ENCODE measurements at regions not wholly inside any gene's neighbourhood (a gene's known extent, or its start where the extent isn't known, plus 50 kb on each side); places are given as distances from the start of the nearest gene placed in this dataset.

- ChIA-PET CTCF (interaction anchor here (0.8 kb wide), 1 partner anchor 75 kb away, joined by 3 read pairs; no protein-coding TSS in a partner anchor), POLR2A (no interaction called here)
- 69% methylated on average over 1 of the region's 1 CpG for WGBS (ENCODE audit: low lambda C conversion rate)
- no peaks in the 10 kb centered on the region for H3K27me3 ChIP-seq (ENCODE audit: insufficient read depth)
- no peak for DNase-seq
- no peak overlapping the region for H3K9ac ChIP-seq
- H3K9me2 ChIP-seq = no peaks in the 10 kb centered on the region
- H3K4me2 ChIP-seq = no peak overlapping the region
- no peaks in the 10 kb centered on the region for H4K20me1 ChIP-seq (ENCODE audit: insufficient read depth)
- no peak overlapping the region for H3K27ac ChIP-seq (ENCODE audit: low read depth in 2 of 2, low read length in 1 of 2)
- H3K4me3 ChIP-seq (ENCODE audit: low read depth in 2 of 2, low read length in 1 of 2) = no peak overlapping the region
- H3K79me2 ChIP-seq (ENCODE audit: insufficient read depth) = no peaks in the 10 kb centered on the region
- no peaks in the 10 kb centered on the region for H3K9me3 ChIP-seq
- TF ChIP-seq FOSL2 (IDR thresholded peaks at IDR 0.05; ENCODE audit: borderline replicate concordance, low read depth) (no peak), TCF12 (IDR thresholded peaks at IDR 0.05) (no peak), RFX5 (IDR thresholded peaks at IDR 0.05; ENCODE audit: low read length) (no peak)
- H3F3A ChIP-seq (replicated peaks; ENCODE audit: insufficient read depth) = no peaks in the 10 kb centered on the region
- H3K4me1 ChIP-seq (ENCODE audit: control insufficient read depth in 1 of 2, insufficient read depth in 2 of 2, low read depth in 1 of 2, low read length in 1 of 2) = peaks cover 6 to 9% of the 10 kb centered on the region in 2 experiments; a peak in 2 of 4 replicates
- no peak overlapping the region for H2AFZ ChIP-seq (ENCODE audit: low read depth)
- no peaks in the 10 kb centered on the region for H3K36me3 ChIP-seq (replicated peaks in 1 of 2; ENCODE audit: control insufficient read depth in 1 of 2, insufficient read depth in 2 of 2, low read length in 1 of 2)
Observed at GRCh38 chr3:117528688-117529087, 819.1 kb downstream of the TUSC7 start.

GRCh38 chr3:117531078-117531767 lies 821.6 kb downstream of the TUSC7 start:
- TF ChIP-seq POLR2AphosphoS5 (IDR thresholded peaks at IDR 0.05; ENCODE audit: low read depth, low read length) (no peak), GATA2 (CRISPR knock-in tag; IDR thresholded peaks at IDR 0.05) (peak; percentile 67)
- Histone ChIP-seq H2AFZ (ENCODE audit: low read depth) (no peak overlapping the region), H3K4me3 (ENCODE audit: low read depth in 2 of 2, low read length in 1 of 2) (no peak overlapping the region), H3F3A (replicated peaks; ENCODE audit: insufficient read depth) (no peaks in the 10 kb centered on the region), H3K4me2 (no peak overlapping the region), H3K36me3 (replicated peaks in 1 of 2; ENCODE audit: control insufficient read depth in 1 of 2, insufficient read depth in 2 of 2, low read length in 1 of 2) (no peaks in the 10 kb centered on the region), H3K9me2 (no peaks in the 10 kb centered on the region), H4K20me1 (ENCODE audit: insufficient read depth) (no peaks in the 10 kb centered on the region), H3K79me2 (ENCODE audit: insufficient read depth) (no peaks in the 10 kb centered on the region), H3K27ac (ENCODE audit: low read depth in 2 of 2, low read length in 1 of 2) (peak overlapping the region in 1 of 2 experiments; percentile 2; a peak in 1 of 4 replicates), H3K27me3 (ENCODE audit: insufficient read depth) (no peaks in the 10 kb centered on the region), H3K9me3 (no peaks in the 10 kb centered on the region), H3K4me1 (ENCODE audit: control insufficient read depth in 1 of 2, insufficient read depth in 2 of 2, low read depth in 1 of 2, low read length in 1 of 2) (peaks cover 0 to 9% of the 10 kb centered on the region in 2 experiments; a peak in 2 of 4 replicates), H3K9ac (no peak overlapping the region)
- DNase-seq = peak; percentile 14
- ChIA-PET POLR2A (no interaction called here), CTCF (interaction anchor here (0.7 to 1.6 kb wide), 5 partner anchors 140 to 667 kb away, joined by 3 to 5 read pairs (median 4); no protein-coding TSS in a partner anchor)
- WGBS (ENCODE audit: low lambda C conversion rate) = 72% methylated on average over 8 of the region's 8 CpGs

GRCh38 chr3:117532268-117532667 lies 822.7 kb downstream of the TUSC7 start:
- Histone ChIP-seq H3K9me2 (no peaks in the 10 kb centered on the region), H3K4me2 (no peak overlapping the region), H2AFZ (ENCODE audit: low read depth) (no peak overlapping the region), H3K79me2 (ENCODE audit: insufficient read depth) (no peaks in the 10 kb centered on the region), H4K20me1 (ENCODE audit: insufficient read depth) (no peaks in the 10 kb centered on the region), H3K9ac (no peak overlapping the region), H3F3A (replicated peaks; ENCODE audit: insufficient read depth) (no peaks in the 10 kb centered on the region), H3K36me3 (replicated peaks in 1 of 2; ENCODE audit: control insufficient read depth in 1 of 2, insufficient read depth in 2 of 2, low read length in 1 of 2) (no peaks in the 10 kb centered on the region), H3K4me3 (ENCODE audit: low read depth in 2 of 2, low read length in 1 of 2) (no peak overlapping the region), H3K4me1 (ENCODE audit: control insufficient read depth in 1 of 2, insufficient read depth in 2 of 2, low read depth in 1 of 2, low read length in 1 of 2) (peaks cover 0 to 9% of the 10 kb centered on the region in 2 experiments; a peak in 2 of 4 replicates), H3K27ac (ENCODE audit: low read depth in 2 of 2, low read length in 1 of 2) (no peak overlapping the region), H3K27me3 (ENCODE audit: insufficient read depth) (no peaks in the 10 kb centered on the region), H3K9me3 (no peaks in the 10 kb centered on the region)
- POLR2A ChIA-PET = no interaction called here
- CTCF ChIA-PET = interaction anchor here (2.3 kb wide), 1 partner anchor 762 kb away, joined by 12 read pairs; no protein-coding TSS in a partner anchor
- DNase-seq = no peak
- 83% methylated on average over 8 of the region's 8 CpGs for WGBS (ENCODE audit: low lambda C conversion rate)
- TF ChIP-seq CTCF (IDR thresholded peaks at IDR 0.05) (no peak), CHD2 (IDR thresholded peaks at IDR 0.05; ENCODE audit: low read length, partially characterized antibody) (no peak), RFX5 (IDR thresholded peaks at IDR 0.05; ENCODE audit: low read length) (no peak), USF1 (IDR thresholded peaks at IDR 0.05; ENCODE audit: borderline replicate concordance, low read depth) (no peak), GABPA (IDR thresholded peaks at IDR 0.05; ENCODE audit: low read depth) (no peak), MAX (IDR thresholded peaks at IDR 0.05; ENCODE audit: low read depth) (no peak), FOSL2 (IDR thresholded peaks at IDR 0.05; ENCODE audit: borderline replicate concordance, low read depth) (no peak), RAD21 (IDR thresholded peaks at IDR 0.05; ENCODE audit: low read length) (no peak), TAF1 (IDR thresholded peaks at IDR 0.05; ENCODE audit: borderline replicate concordance, low read depth, low read length) (no peak), NFIC (IDR thresholded peaks at IDR 0.05; ENCODE audit: borderline replicate concordance) (no peak), EP300 (IDR thresholded peaks at IDR 0.05; ENCODE audit: borderline replicate concordance in 1 of 2, low read depth in 1 of 2, low read length in 1 of 2) (no peak), PBX3 (IDR thresholded peaks at IDR 0.05) (no peak)
